HCT116 (cell line): ENCODE measurements at regions not wholly inside any gene's neighbourhood (a gene's known extent, or its start where the extent isn't known, plus 50 kb on each side); places are given as distances from the start of the nearest gene placed in this dataset.
A peak's percentile ranks its signal among the peaks of the same experiment; 100 is the strongest.

ENCODE experiments used
- ATAC-seq: fragments of 200-7000 bp; cut with Tn5 transposase; 2 replicates; pipeline ENCODE4 v1.9.1; 2020; ENCODE audit warnings: mild to moderate bottlenecking, moderate library complexity
- BruUV-seq: library from RNA; stranded (reverse); fragments of 400-500 nt; replicated peaks from 2 replicates; lab custom pipeline; 2021; lab: Mats Ljungman, UMichigan
- CTCF ChIA-PET: fragments of 300-600 bp; sonication (Branson Sonifier 250); formaldehyde crosslinking; loops from one replicate; lab custom pipeline; 2021; ENCODE audit warnings: antibody characterized with exemption; lab: Charles Lee
- POLR2A ChIA-PET: fragments of 300-600, 350-600 bp; sonication (Branson Sonifier 250); formaldehyde crosslinking; loops from one replicate; lab custom pipeline; 2021; ENCODE audit warnings: antibody characterized with exemption; lab: Charles Lee
- RAD21 ChIA-PET, 2 experiments: fragments of 300-600 bp; sonication (Branson Sonifier 250); formaldehyde crosslinking; loops; one replicate each; lab custom pipeline; 2023; ENCODE audit warnings: low total read pairs in 2 of 2; ENCODE audit not compliant: uncharacterized antibody in 2 of 2, unreplicated experiment in 2 of 2, low non-redundant PET in 1 of 2; lab: Charles Lee
- DNase-seq: peaks from one replicate; pipeline ENCODE4 v3.0.0-alpha.2; 2010; ENCODE audit warnings: low read depth, low spot score
- H2AFZ ChIP-seq: fragments of 200-600 bp; shearing (Covaris generic), sonication (generic); 2 replicates; pipeline ENCODE4 v1.6.1; 2017; ENCODE audit warnings: low read depth, mixed run types, mixed read lengths, antibody characterized with exemption, low read length; ENCODE audit not compliant: poor library complexity, severe bottlenecking
- H3K27ac ChIP-seq: 2 replicates; pipeline ENCODE4 v1.5.1; 2012; ENCODE audit warnings: low read depth, low read length
- H3K27me3 ChIP-seq: fragments of 200-600 bp; sonication (generic); 2 replicates; pipeline ENCODE4 v1.6.1; 2016; ENCODE audit warnings: mixed run types, low read length, mixed read lengths; ENCODE audit not compliant: insufficient read depth
- H3K36me3 ChIP-seq, 2 experiments: fragments of 200-500 bp in 1 of 2; fragments of 200-600 bp in 1 of 2; sonication (Bioruptor generic) in 1 of 2; sonication (generic) in 1 of 2; 2 replicates each; pipeline versions ENCODE4 v1.5.1 to v1.6.1; 2014 to 2016; ENCODE audit warnings: low read length in 2 of 2, inconsistent platforms in 1 of 2, mixed read lengths in 1 of 2, mixed run types in 1 of 2; ENCODE audit not compliant: insufficient read depth in 2 of 2, control insufficient read depth in 1 of 2
- H3K4me1 ChIP-seq, 2 experiments: fragments of 200-600 bp in 1 of 2; sonication (generic) in 1 of 2; 2 replicates each; pipeline versions ENCODE4 v1.5.1 to v1.6.1; 2012 to 2017; ENCODE audit warnings: low read length in 2 of 2, inconsistent platforms in 1 of 2, mild to moderate bottlenecking in 1 of 2, mixed read lengths in 1 of 2, mixed run types in 1 of 2, moderate library complexity in 1 of 2; ENCODE audit not compliant: insufficient read depth in 2 of 2, control insufficient read depth in 1 of 2
- H3K4me2 ChIP-seq: fragments of 200-600 bp; sonication (generic); 2 replicates; pipeline ENCODE4 v1.6.1; 2017; ENCODE audit warnings: mixed run types, low read length, mixed read lengths
- H3K4me3 ChIP-seq, 2 experiments: fragments of 200-600 bp in 1 of 2; sonication (generic) in 1 of 2; replicated peaks in 1 of 2; 2 replicates each; pipeline ENCODE4 v1.5.1; 2011 to 2016; ENCODE audit warnings: low read length in 2 of 2, control low read depth in 1 of 2, low read depth in 1 of 2, mild to moderate bottlenecking in 1 of 2, mixed read lengths in 1 of 2, mixed run types in 1 of 2
- H3K79me2 ChIP-seq: fragments of 200-600 bp; sonication (generic); 2 replicates; pipeline ENCODE4 v1.6.1; 2017; ENCODE audit warnings: mild to moderate bottlenecking, mixed run types, low read length, moderate library complexity, mixed read lengths; ENCODE audit not compliant: insufficient read depth
- H3K9ac ChIP-seq: fragments of 200-600 bp; sonication (generic); 2 replicates; pipeline ENCODE4 v1.6.1; 2016; ENCODE audit warnings: low read length, mixed read lengths
- H3K9me2 ChIP-seq: fragments of 200-600 bp; sonication (generic), shearing (Covaris generic); 2 replicates; pipeline ENCODE4 v1.6.1; 2017; ENCODE audit warnings: mixed run types, mild to moderate bottlenecking, moderate library complexity; ENCODE audit not compliant: insufficient read depth
- H3K9me3 ChIP-seq, 2 experiments: fragments of 200-500 bp in 1 of 2; fragments of 200-600 bp in 1 of 2; sonication (Bioruptor generic) in 1 of 2; sonication (generic) in 1 of 2; 2 replicates each; pipeline ENCODE4 v1.6.1; 2014 to 2017; ENCODE audit warnings: low read length in 2 of 2, mixed read lengths in 2 of 2, inconsistent platforms in 1 of 2, low read depth in 1 of 2, mild to moderate bottlenecking in 1 of 2, mixed run types in 1 of 2, moderate library complexity in 1 of 2; ENCODE audit not compliant: control insufficient read depth in 1 of 2, insufficient read depth in 1 of 2
- H4K20me1 ChIP-seq: fragments of 200-600 bp; sonication (generic), shearing (Covaris generic); 2 replicates; pipeline ENCODE4 v1.6.1; 2017; ENCODE audit warnings: mixed run types, mild to moderate bottlenecking, moderate library complexity; ENCODE audit not compliant: insufficient read depth
- ATF3 ChIP-seq: IDR thresholded peaks from 2 replicates; pipeline ENCODE4 v1.6.1; 2012
- CTCF ChIP-seq, 3 experiments: fragments of 200-600 bp in 1 of 3; sonication (generic) in 1 of 3; IDR thresholded peaks in 2 of 3; conservative IDR thresholded peaks in 1 of 3; 2 replicates each; pipeline ENCODE4 v1.5.1; 2012 to 2017; ENCODE audit warnings: low read depth in 2 of 3, low read length in 2 of 3, antibody characterized with exemption in 1 of 3, borderline replicate concordance in 1 of 3, control low read depth in 1 of 3, mild to moderate bottlenecking in 1 of 3, mixed read lengths in 1 of 3, mixed run types in 1 of 3, moderate library complexity in 1 of 3; ENCODE audit not compliant: insufficient read depth in 1 of 3
- RAD21 ChIP-seq: IDR thresholded peaks from 2 replicates; pipeline ENCODE4 v1.6.1; 2012; ENCODE audit warnings: low read depth, mild to moderate bottlenecking
- intact Hi-C: fragments of 100-400 bp; cut with micrococcal nuclease; formaldehyde crosslinking; loops from 2 replicates; pipeline ENCODE4 v1.10.0; 2022

- intact Hi-C loops: no loop called here
- POLR2A ChIA-PET: no interaction called here
- Histone ChIP-seq H3K4me3 (no peak overlapping the region), H3K36me3 (no peaks in the 10 kb centered on the region), H3K27me3 (peaks cover 12% of the 10 kb centered on the region), H3K79me2 (no peaks in the 10 kb centered on the region), H4K20me1 (no peaks in the 10 kb centered on the region), H3K4me2 (no peak overlapping the region), H3K9me3 (no peaks in the 10 kb centered on the region), H3K27ac (no peak overlapping the region), H3K4me1 (no peaks in the 10 kb centered on the region), H2AFZ (no peak overlapping the region), H3K9me2 (no peaks in the 10 kb centered on the region), H3K9ac (no peak overlapping the region)
- no peak for DNase-seq
- BruUV-seq: no TSS peak
- RAD21 ChIA-PET: interaction anchor here (0.6 to 1.4 kb wide), 2 partner anchors 250 to 556 kb away, joined by 4 to 5 read pairs; no protein-coding TSS in a partner anchor
- CTCF ChIA-PET: interaction anchor here (1.1 to 2.1 kb wide), 3 partner anchors 251 to 556 kb away, joined by 3 to 6 read pairs (median 3); no protein-coding TSS in a partner anchor
- no peak for ATAC-seq
- TF ChIP-seq RAD21 (peak; percentile 29; the same call in 1 of the 2 replicates), ATF3 (no peak), CTCF (IDR thresholded peaks at IDR 0.05 in 2 of 3, conservative IDR thresholded peaks at IDR 0.05 in 1 of 3; ENCODE audit: borderline replicate concordance in 1 of 3, insufficient read depth in 1 of 3, low read depth in 2 of 3, low read length in 2 of 3) (peak in 2 of 3 experiments; percentile 14 to 25; a peak in 1 of 6 replicates)
- TF ChIP-seq, all 23 proteins: peak for 2
Measured at GRCh38 chr11:71370895-71371673, 77.1 kb downstream of the DHCR7 start.
